Activated CD4-positive, alpha-beta T cell treated with anti-CD3 and anti-CD28 coated beads for 36 hours (primary cell): ENCODE measurements at regions not wholly inside any gene's neighbourhood (a gene's known extent, or its start where the extent isn't known, plus 50 kb on each side); places are given as distances from the start of the nearest gene placed in this dataset.
"Not testable (repeated sequence)": the region's sequence is repeated elsewhere in the genome, so short reads cannot be mapped to it uniquely, and the experiment has no call there.

Experiments
- ATAC-seq: fragments of 200-7000 bp; cut with Tn5 transposase; one replicate; pipeline ENCODE4 v1.10.0; 2021; ENCODE audit warnings: mild to moderate bottlenecking, moderate library complexity
- CTCF ChIA-PET: fragments of 350-600 bp; sonication (Branson Sonifier 250); formaldehyde crosslinking; loops from one replicate; lab custom pipeline; 2021; ENCODE audit warnings: antibody characterized with exemption; lab: Charles Lee
- POLR2A ChIA-PET: fragments of 350-600 bp; sonication (Branson Sonifier 250); formaldehyde crosslinking; loops from one replicate; lab custom pipeline; 2021; ENCODE audit warnings: antibody characterized with exemption, inconsistent platforms; lab: Charles Lee
- DNase-seq: peaks from one replicate; pipeline ENCODE4 v3.0.0-alpha.2; 2020
- H3K27ac Mint-ChIP-seq: one replicate; pipeline ENCODE4 v1.8.0; 2021; ENCODE audit warnings: mixed read lengths
- H3K27me3 Mint-ChIP-seq: one replicate; pipeline ENCODE4 v1.8.0; 2021; ENCODE audit warnings: mixed read lengths
- H3K36me3 Mint-ChIP-seq: one replicate; pipeline ENCODE4 v1.8.0; 2021; ENCODE audit warnings: low read depth, mixed read lengths
- H3K4me1 Mint-ChIP-seq: one replicate; pipeline ENCODE4 v1.8.0; 2021; ENCODE audit warnings: mixed read lengths
- H3K4me3 Mint-ChIP-seq: one replicate; pipeline ENCODE4 v1.8.0; 2021; ENCODE audit warnings: mild to moderate bottlenecking, moderate library complexity, mixed read lengths
- H3K9me3 Mint-ChIP-seq: one replicate; pipeline ENCODE4 v1.8.0; 2021; ENCODE audit warnings: low read depth, mixed read lengths
- intact Hi-C, 2 experiments: fragments of 100-400 bp; cut with DNase I in 1 of 2; cut with micrococcal nuclease in 1 of 2; formaldehyde crosslinking; loops; one replicate each; pipeline versions ENCODE4 v1.14.2 to v1.15.1; 2022 to 2024; cut with DNase I, micrococcal nuclease

GRCh38 chrY:14356154-14356553 is 168.2 kb upstream of the NLGN4Y start:
- no peak overlapping the region for H3K4me3 Mint-ChIP-seq
- DNase-seq = no peak
- H3K9me3 Mint-ChIP-seq = peaks cover 22% of the 10 kb centered on the region
- H3K27me3 Mint-ChIP-seq = peaks cover 2% of the 10 kb centered on the region
- intact Hi-C loops = loop anchor here in 1 of 2 experiments (10.0 kb wide), 1 partner anchor 471 kb away; no protein-coding TSS in a partner anchor
- peaks cover 7% of the 10 kb centered on the region for H3K36me3 Mint-ChIP-seq
- ATAC-seq = no peak
- ChIA-PET CTCF (interaction anchor here (0.5 kb wide), 1 partner anchor 276 kb away, joined by 3 read pairs; no protein-coding TSS in a partner anchor), POLR2A (no interaction called here)
- H3K27ac Mint-ChIP-seq = no peak overlapping the region
- H3K4me1 Mint-ChIP-seq = peaks cover 4% of the 10 kb centered on the region

- ATAC-seq (no peak), DNase-seq (no peak)
- H3K4me1 Mint-ChIP-seq = no peaks in the 10 kb centered on the region
- H3K4me3 Mint-ChIP-seq = no peak overlapping the region
- CTCF ChIA-PET = no interaction called here
- intact Hi-C loops = no loop called here
- H3K36me3 Mint-ChIP-seq = peaks cover 7% of the 10 kb centered on the region
- H3K27ac Mint-ChIP-seq = no peak overlapping the region
- POLR2A ChIA-PET = no interaction called here
- peaks cover 2% of the 10 kb centered on the region for H3K27me3 Mint-ChIP-seq
- peaks cover 16% of the 10 kb centered on the region for H3K9me3 Mint-ChIP-seq
Observed at GRCh38 chrY:14360748-14361500, 163.4 kb upstream of the NLGN4Y start.

- Mint-ChIP-seq H3K36me3 (no peaks in the 10 kb centered on the region), H3K4me3 (no peak overlapping the region), H3K9me3 (no peaks in the 10 kb centered on the region), H3K4me1 (peaks cover 2% of the 10 kb centered on the region), H3K27ac (no peak overlapping the region), H3K27me3 (no peaks in the 10 kb centered on the region)
- no peak for DNase-seq
- ChIA-PET POLR2A (no interaction called here), CTCF (no interaction called here)
- intact Hi-C loops = no loop called here
- no peak for ATAC-seq
Observed at GRCh38 chrY:14373608-14374007, 150.7 kb upstream of the NLGN4Y start.

- Mint-ChIP-seq H3K9me3 (no peaks in the 10 kb centered on the region), H3K4me3 (no peak overlapping the region), H3K27me3 (no peaks in the 10 kb centered on the region), H3K36me3 (no peaks in the 10 kb centered on the region), H3K4me1 (no peaks in the 10 kb centered on the region), H3K27ac (no peak overlapping the region)
- DNase-seq = no peak
- ChIA-PET CTCF (no interaction called here), POLR2A (no interaction called here)
- intact Hi-C loops = no loop called here
- no peak for ATAC-seq
Observed at GRCh38 chrY:14378217-14378616, 146.1 kb upstream of the NLGN4Y start.

GRCh38 chrY:14410549-14411030 is 113.7 kb upstream of the NLGN4Y start:
- H3K36me3 Mint-ChIP-seq, H3K9me3 Mint-ChIP-seq, ATAC-seq, H3K4me3 Mint-ChIP-seq, H3K4me1 Mint-ChIP-seq, intact Hi-C loops, DNase-seq, CTCF ChIA-PET, H3K27me3 Mint-ChIP-seq, POLR2A ChIA-PET, H3K27ac Mint-ChIP-seq: not testable (repeated sequence)

- no peak overlapping the region for H3K27ac Mint-ChIP-seq
- no peak overlapping the region for H3K4me3 Mint-ChIP-seq
- ATAC-seq (no peak), DNase-seq (no peak)
- no peaks in the 10 kb centered on the region for H3K9me3 Mint-ChIP-seq
- ChIA-PET POLR2A (no interaction called here), CTCF (no interaction called here)
- H3K4me1 Mint-ChIP-seq = no peaks in the 10 kb centered on the region
- intact Hi-C loops = no loop called here
- H3K36me3 Mint-ChIP-seq = no peaks in the 10 kb centered on the region
- peaks cover 2% of the 10 kb centered on the region for H3K27me3 Mint-ChIP-seq
Observed at GRCh38 chrY:14411334-14411733, 113.0 kb upstream of the NLGN4Y start.

GRCh38 chrY:14436546-14436945 is 87.8 kb upstream of the NLGN4Y start:
- intact Hi-C loops = no loop called here
- no peak for DNase-seq
- H3K27ac Mint-ChIP-seq = no peak overlapping the region
- H3K27me3 Mint-ChIP-seq = peaks cover 2% of the 10 kb centered on the region
- no peaks in the 10 kb centered on the region for H3K36me3 Mint-ChIP-seq
- ATAC-seq = no peak
- no peaks in the 10 kb centered on the region for H3K4me1 Mint-ChIP-seq
- no peak overlapping the region for H3K4me3 Mint-ChIP-seq
- H3K9me3 Mint-ChIP-seq = no peaks in the 10 kb centered on the region
- ChIA-PET POLR2A (no interaction called here), CTCF (no interaction called here)

GRCh38 chrY:14437626-14438025 is 86.7 kb upstream of the NLGN4Y start:
- POLR2A ChIA-PET = no interaction called here
- CTCF ChIA-PET = no interaction called here
- intact Hi-C loops = no loop called here
- Mint-ChIP-seq H3K4me3 (no peak overlapping the region), H3K9me3 (no peaks in the 10 kb centered on the region), H3K4me1 (no peaks in the 10 kb centered on the region), H3K27ac (no peak overlapping the region), H3K36me3 (no peaks in the 10 kb centered on the region), H3K27me3 (peaks cover 2% of the 10 kb centered on the region)
- ATAC-seq (no peak), DNase-seq (no peak)

GRCh38 chrY:14438395-14438794 is 85.9 kb upstream of the NLGN4Y start:
- ChIA-PET POLR2A (no interaction called here), CTCF (no interaction called here)
- intact Hi-C loops = no loop called here
- DNase-seq = no peak
- no peaks in the 10 kb centered on the region for H3K4me1 Mint-ChIP-seq
- no peaks in the 10 kb centered on the region for H3K9me3 Mint-ChIP-seq
- no peak overlapping the region for H3K27ac Mint-ChIP-seq
- peaks cover 2% of the 10 kb centered on the region for H3K27me3 Mint-ChIP-seq
- H3K4me3 Mint-ChIP-seq = no peak overlapping the region
- no peaks in the 10 kb centered on the region for H3K36me3 Mint-ChIP-seq
- ATAC-seq = no peak

GRCh38 chrY:14444550-14444949 is 79.8 kb upstream of the NLGN4Y start:
- no peak overlapping the region for H3K27ac Mint-ChIP-seq
- POLR2A ChIA-PET = no interaction called here
- ATAC-seq (no peak), DNase-seq (no peak)
- H3K27me3 Mint-ChIP-seq = peaks cover 5% of the 10 kb centered on the region
- H3K36me3 Mint-ChIP-seq = no peaks in the 10 kb centered on the region
- H3K9me3 Mint-ChIP-seq = no peaks in the 10 kb centered on the region
- no peak overlapping the region for H3K4me3 Mint-ChIP-seq
- no peaks in the 10 kb centered on the region for H3K4me1 Mint-ChIP-seq
- CTCF ChIA-PET = no interaction called here
- intact Hi-C loops = loop anchor here in 1 of 2 experiments (10.0 kb wide), 2 partner anchors 50 to 200 kb away; no protein-coding TSS in a partner anchor

GRCh38 chrY:14468151-14468683 is 56.1 kb upstream of the NLGN4Y start:
- ATAC-seq (no peak), DNase-seq (no peak)
- H3K4me1 Mint-ChIP-seq = no peaks in the 10 kb centered on the region
- ChIA-PET CTCF (no interaction called here), POLR2A (no interaction called here)
- intact Hi-C loops = no loop called here
- H3K4me3 Mint-ChIP-seq = no peak overlapping the region
- H3K36me3 Mint-ChIP-seq = no peaks in the 10 kb centered on the region
- no peaks in the 10 kb centered on the region for H3K27me3 Mint-ChIP-seq
- H3K9me3 Mint-ChIP-seq = no peaks in the 10 kb centered on the region
- H3K27ac Mint-ChIP-seq = no peak overlapping the region

- ChIA-PET POLR2A (no interaction called here), CTCF (no interaction called here)
- no peaks in the 10 kb centered on the region for H3K9me3 Mint-ChIP-seq
- no peak overlapping the region for H3K27ac Mint-ChIP-seq
- intact Hi-C loops = no loop called here
- DNase-seq = no peak
- H3K27me3 Mint-ChIP-seq = no peaks in the 10 kb centered on the region
- no peaks in the 10 kb centered on the region for H3K36me3 Mint-ChIP-seq
- no peak overlapping the region for H3K4me3 Mint-ChIP-seq
- H3K4me1 Mint-ChIP-seq = no peaks in the 10 kb centered on the region
- ATAC-seq = no peak
Observed at GRCh38 chrY:14472421-14472820, 51.9 kb upstream of the NLGN4Y start.
